Activated CD8-positive, alpha-beta memory T cell treated with anti-CD3 and anti-CD28 coated beads, Interleukin-2, amount 10 ng/mL, durations not matched to agents 7 days and 5 days (primary cell): ENCODE measurements at regions not wholly inside any gene's neighbourhood (a gene's known extent, or its start where the extent isn't known, plus 50 kb on each side); places are given as distances from the start of the nearest gene placed in this dataset.

Source experiments
- ATAC-seq: fragments of 150-1000 bp; cut with Tn5 transposase; one replicate; pipeline ENCODE4 v1.10.0; 2021; ENCODE audit warnings: moderate library complexity
- CTCF ChIA-PET: fragments of 350-600 bp; sonication (Branson Sonifier 250); formaldehyde crosslinking; loops from one replicate; lab custom pipeline; 2021; ENCODE audit warnings: antibody characterized with exemption; lab: Charles Lee
- DNase-seq: peaks from one replicate; pipeline ENCODE4 v3.0.0-alpha.2; 2020
- H3K27ac Mint-ChIP-seq: one replicate; pipeline ENCODE4 v1.8.0; 2021; ENCODE audit warnings: mild to moderate bottlenecking, mixed read lengths
- H3K27me3 Mint-ChIP-seq: one replicate; pipeline ENCODE4 v1.8.0; 2021; ENCODE audit warnings: mixed read lengths
- H3K36me3 Mint-ChIP-seq: one replicate; pipeline ENCODE4 v1.8.0; 2021; ENCODE audit warnings: mild to moderate bottlenecking, mixed read lengths
- H3K4me1 Mint-ChIP-seq: one replicate; pipeline ENCODE4 v1.8.0; 2021; ENCODE audit warnings: mixed read lengths
- H3K4me3 Mint-ChIP-seq: one replicate; pipeline ENCODE4 v1.8.0; 2021; ENCODE audit warnings: mild to moderate bottlenecking, moderate library complexity, mixed read lengths
- H3K9me3 Mint-ChIP-seq: one replicate; pipeline ENCODE4 v1.8.0; 2022; ENCODE audit warnings: low read depth, mixed read lengths

GRCh38 chr20:4568361-4568959 lies 117.8 kb upstream of the PRNP start:
- DNase-seq (no peak), ATAC-seq (no peak)
- Mint-ChIP-seq H3K9me3 (no peaks in the 10 kb centered on the region), H3K36me3 (no peaks in the 10 kb centered on the region), H3K27me3 (peaks cover 22% of the 10 kb centered on the region), H3K4me3 (no peak overlapping the region), H3K4me1 (no peaks in the 10 kb centered on the region), H3K27ac (no peak overlapping the region)
- CTCF ChIA-PET: interaction anchor here (0.5 to 1.2 kb wide), 3 partner anchors 13 to 315 kb away, joined by 3 read pairs; no protein-coding TSS in a partner anchor

GRCh38 chr20:4567170-4567569 lies 119.1 kb upstream of the PRNP start:
- Mint-ChIP-seq H3K4me3 (no peak overlapping the region), H3K27ac (no peak overlapping the region), H3K4me1 (no peaks in the 10 kb centered on the region), H3K36me3 (no peaks in the 10 kb centered on the region), H3K27me3 (peaks cover 28% of the 10 kb centered on the region), H3K9me3 (no peaks in the 10 kb centered on the region)
- no peak for ATAC-seq
- DNase-seq: no peak
- CTCF ChIA-PET: no interaction called here

- no peak overlapping the region for H3K4me3 Mint-ChIP-seq
- CTCF ChIA-PET: no interaction called here
- no peaks in the 10 kb centered on the region for H3K36me3 Mint-ChIP-seq
- no peak overlapping the region for H3K27ac Mint-ChIP-seq
- peaks cover 34% of the 10 kb centered on the region for H3K27me3 Mint-ChIP-seq
- H3K4me1 Mint-ChIP-seq: no peaks in the 10 kb centered on the region
- ATAC-seq: no peak
- no peaks in the 10 kb centered on the region for H3K9me3 Mint-ChIP-seq
- no peak for DNase-seq
Observed at GRCh38 chr20:4563534-4563933, 122.7 kb upstream of the PRNP start.

GRCh38 chr20:4563031-4563430 lies 123.2 kb upstream of the PRNP start:
- DNase-seq: no peak
- Mint-ChIP-seq H3K27ac (no peak overlapping the region), H3K4me3 (no peak overlapping the region), H3K9me3 (no peaks in the 10 kb centered on the region), H3K27me3 (peaks cover 37% of the 10 kb centered on the region), H3K36me3 (no peaks in the 10 kb centered on the region), H3K4me1 (no peaks in the 10 kb centered on the region)
- ATAC-seq: no peak
- CTCF ChIA-PET: no interaction called here

- DNase-seq: no peak
- Mint-ChIP-seq H3K9me3 (no peaks in the 10 kb centered on the region), H3K27me3 (peaks cover 45% of the 10 kb centered on the region), H3K27ac (no peak overlapping the region), H3K4me3 (no peak overlapping the region), H3K4me1 (no peaks in the 10 kb centered on the region), H3K36me3 (no peaks in the 10 kb centered on the region)
- ATAC-seq: no peak
- CTCF ChIA-PET: no interaction called here
Observed at GRCh38 chr20:4560667-4561066, 125.6 kb upstream of the PRNP start.

GRCh38 chr20:4559906-4560305 lies 126.3 kb upstream of the PRNP start:
- H3K9me3 Mint-ChIP-seq: no peaks in the 10 kb centered on the region
- no peak overlapping the region for H3K27ac Mint-ChIP-seq
- CTCF ChIA-PET: no interaction called here
- DNase-seq (no peak), ATAC-seq (no peak)
- no peak overlapping the region for H3K4me3 Mint-ChIP-seq
- H3K36me3 Mint-ChIP-seq: no peaks in the 10 kb centered on the region
- peaks cover 47% of the 10 kb centered on the region for H3K27me3 Mint-ChIP-seq
- H3K4me1 Mint-ChIP-seq: no peaks in the 10 kb centered on the region

- H3K27me3 Mint-ChIP-seq: peaks cover 45% of the 10 kb centered on the region
Observed at GRCh38 chr20:4559106-4559505, 127.2 kb upstream of the PRNP start.

GRCh38 chr20:4556781-4557180 lies 129.5 kb upstream of the PRNP start:
- Mint-ChIP-seq H3K4me3 (no peak overlapping the region), H3K4me1 (no peaks in the 10 kb centered on the region), H3K9me3 (no peaks in the 10 kb centered on the region), H3K36me3 (no peaks in the 10 kb centered on the region), H3K27me3 (peaks cover 40% of the 10 kb centered on the region), H3K27ac (no peak overlapping the region)
- CTCF ChIA-PET: interaction anchor here (1.1 kb wide), 1 partner anchor 166 kb away, joined by 3 read pairs; no protein-coding TSS in a partner anchor
- ATAC-seq: no peak
- DNase-seq: no peak

More at GRCh38 chr20:4559106-4559505, 127.2 kb upstream of the PRNP start:
- no peak overlapping the region for H3K27ac Mint-ChIP-seq
- H3K4me3 Mint-ChIP-seq: no peak overlapping the region
- ATAC-seq (no peak), DNase-seq (no peak)
- H3K9me3 Mint-ChIP-seq: no peaks in the 10 kb centered on the region
- H3K4me1 Mint-ChIP-seq: no peaks in the 10 kb centered on the region
- no peaks in the 10 kb centered on the region for H3K36me3 Mint-ChIP-seq
- CTCF ChIA-PET: no interaction called here

- CTCF ChIA-PET: no interaction called here
- no peaks in the 10 kb centered on the region for H3K9me3 Mint-ChIP-seq
- H3K27ac Mint-ChIP-seq: no peak overlapping the region
- H3K36me3 Mint-ChIP-seq: no peaks in the 10 kb centered on the region
- DNase-seq (no peak), ATAC-seq (no peak)
- no peaks in the 10 kb centered on the region for H3K4me1 Mint-ChIP-seq
- no peak overlapping the region for H3K4me3 Mint-ChIP-seq
- H3K27me3 Mint-ChIP-seq: peaks cover 43% of the 10 kb centered on the region
Observed at GRCh38 chr20:4555188-4555890, 130.9 kb upstream of the PRNP start.

- Mint-ChIP-seq H3K27me3 (peaks cover 43% of the 10 kb centered on the region), H3K36me3 (no peaks in the 10 kb centered on the region), H3K4me1 (no peaks in the 10 kb centered on the region), H3K27ac (no peak overlapping the region), H3K4me3 (no peak overlapping the region), H3K9me3 (no peaks in the 10 kb centered on the region)
- CTCF ChIA-PET: no interaction called here
- DNase-seq (no peak), ATAC-seq (no peak)
Observed at GRCh38 chr20:4554346-4554745, 131.9 kb upstream of the PRNP start.

GRCh38 chr20:4552075-4552640 lies 134.1 kb upstream of the PRNP start:
- DNase-seq (no peak), ATAC-seq (no peak)
- Mint-ChIP-seq H3K27me3 (peaks cover 42% of the 10 kb centered on the region), H3K36me3 (no peaks in the 10 kb centered on the region), H3K4me3 (no peak overlapping the region), H3K27ac (no peak overlapping the region), H3K9me3 (no peaks in the 10 kb centered on the region), H3K4me1 (no peaks in the 10 kb centered on the region)
- CTCF ChIA-PET: no interaction called here

- H3K9me3 Mint-ChIP-seq: no peaks in the 10 kb centered on the region
- CTCF ChIA-PET: interaction anchor here (0.6 kb wide), 1 partner anchor 387 kb away, joined by 3 read pairs; no protein-coding TSS in a partner anchor
- no peak for DNase-seq
- no peak overlapping the region for H3K27ac Mint-ChIP-seq
- no peak for ATAC-seq
- no peaks in the 10 kb centered on the region for H3K36me3 Mint-ChIP-seq
- H3K4me1 Mint-ChIP-seq: no peaks in the 10 kb centered on the region
- H3K4me3 Mint-ChIP-seq: no peak overlapping the region
- peaks cover 49% of the 10 kb centered on the region for H3K27me3 Mint-ChIP-seq
Observed at GRCh38 chr20:4550740-4551139, 135.5 kb upstream of the PRNP start.

- H3K4me3 Mint-ChIP-seq: no peak overlapping the region
- no peaks in the 10 kb centered on the region for H3K9me3 Mint-ChIP-seq
- DNase-seq: no peak
- no peak for ATAC-seq
- no peaks in the 10 kb centered on the region for H3K4me1 Mint-ChIP-seq
- H3K36me3 Mint-ChIP-seq: no peaks in the 10 kb centered on the region
- H3K27me3 Mint-ChIP-seq: peaks cover 51% of the 10 kb centered on the region
- CTCF ChIA-PET: interaction anchor here (0.6 kb wide), 1 partner anchor 388 kb away, joined by 3 read pairs; no protein-coding TSS in a partner anchor
- no peak overlapping the region for H3K27ac Mint-ChIP-seq
Observed at GRCh38 chr20:4549711-4550259, 136.5 kb upstream of the PRNP start.
